ENCODE measurements at regions not wholly inside any gene's neighbourhood (a gene's known extent, or its start where the extent isn't known, plus 50 kb on each side); places are given as distances from the start of the nearest gene placed in this dataset.

DNA sequence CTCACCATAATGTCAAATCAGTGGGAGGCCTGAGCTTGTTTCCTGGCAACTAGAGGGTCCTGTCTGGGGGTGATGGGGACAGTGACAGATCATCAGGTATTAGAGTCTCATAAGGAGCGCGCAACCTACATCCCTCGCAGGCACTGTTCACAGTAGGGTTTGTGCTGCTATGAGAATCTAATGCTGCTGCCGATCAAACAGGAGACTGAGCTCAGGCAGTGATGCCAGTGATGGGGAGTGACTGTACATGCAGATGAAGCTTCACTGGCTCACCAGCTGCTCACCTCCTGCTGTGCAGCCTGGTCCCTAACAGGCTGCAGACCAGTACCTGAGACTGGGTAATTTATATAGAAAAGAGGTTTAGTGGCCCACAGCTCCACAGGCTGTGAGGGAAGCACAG, 147.3 kb downstream of the TTLL2 start:
- TF ChIP-seq, protein P1, sequence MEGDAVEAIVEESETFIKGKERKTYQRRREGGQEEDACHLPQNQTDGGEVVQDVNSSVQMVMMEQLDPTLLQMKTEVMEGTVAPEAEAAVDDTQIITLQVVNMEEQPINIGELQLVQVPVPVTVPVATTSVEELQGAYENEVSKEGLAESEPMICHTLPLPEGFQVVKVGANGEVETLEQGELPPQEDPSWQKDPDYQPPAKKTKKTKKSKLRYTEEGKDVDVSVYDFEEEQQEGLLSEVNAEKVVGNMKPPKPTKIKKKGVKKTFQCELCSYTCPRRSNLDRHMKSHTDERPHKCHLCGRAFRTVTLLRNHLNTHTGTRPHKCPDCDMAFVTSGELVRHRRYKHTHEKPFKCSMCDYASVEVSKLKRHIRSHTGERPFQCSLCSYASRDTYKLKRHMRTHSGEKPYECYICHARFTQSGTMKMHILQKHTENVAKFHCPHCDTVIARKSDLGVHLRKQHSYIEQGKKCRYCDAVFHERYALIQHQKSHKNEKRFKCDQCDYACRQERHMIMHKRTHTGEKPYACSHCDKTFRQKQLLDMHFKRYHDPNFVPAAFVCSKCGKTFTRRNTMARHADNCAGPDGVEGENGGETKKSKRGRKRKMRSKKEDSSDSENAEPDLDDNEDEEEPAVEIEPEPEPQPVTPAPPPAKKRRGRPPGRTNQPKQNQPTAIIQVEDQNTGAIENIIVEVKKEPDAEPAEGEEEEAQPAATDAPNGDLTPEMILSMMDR (IDR thresholded peaks at IDR 0.05): no peak
- Histone ChIP-seq H3K27me3 (peaks cover 0 to 8% (median 0%) of the 10 kb centered on the region in 7 donors), H3K4me1 (peaks cover 0 to 20% (median 11%) of the 10 kb centered on the region in 9 donors), H3K27ac (no peak overlapping the region), H3K36me3 (no peaks in the 10 kb centered on the region), H3K4me3 (no peak overlapping the region), H3K9me3 (no peaks in the 10 kb centered on the region)
- ATAC-seq (no peak), DNase-seq (no peak)
- WGBS, 2 donors: 92 to 93% methylated on average over 4 of the region's 4 CpGs
- intact Hi-C loops (cut with DNase I): no loop called here

DNA sequence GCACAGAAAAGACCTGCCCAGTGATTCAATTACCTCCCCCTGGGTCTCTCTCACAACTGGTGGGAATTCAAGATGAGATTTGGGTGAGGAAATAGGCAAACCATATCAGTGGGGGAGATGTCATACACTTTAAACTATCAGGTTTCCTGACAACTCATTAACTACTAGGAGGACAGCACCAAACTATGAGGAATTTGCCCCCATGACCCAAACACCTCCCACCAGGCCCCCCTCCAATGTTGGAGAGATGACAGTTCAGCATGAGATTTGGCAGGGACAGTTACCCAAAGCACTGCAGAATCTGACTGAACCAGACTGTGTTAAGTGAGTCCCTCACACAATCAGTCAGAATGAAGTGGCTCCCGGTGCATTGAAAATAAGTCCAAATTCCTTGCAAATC, 148.0 kb downstream of the TTLL2 start:
- no peak overlapping the region for H3K4me3 ChIP-seq
- H3K9me3 ChIP-seq: no peaks in the 10 kb centered on the region
- no peak overlapping the region for H3K27ac ChIP-seq
- 39 to 45% methylated on average over 1 of the region's 1 CpG for WGBS, 2 donors
- DNase-seq: no peak
- H3K27me3 ChIP-seq: peaks cover 0 to 12% (median 0%) of the 10 kb centered on the region in 7 donors
- no peak for ATAC-seq
- intact Hi-C loops (cut with DNase I): no loop called here
- peaks cover 0 to 20% (median 11%) of the 10 kb centered on the region in 9 donors for H3K4me1 ChIP-seq
- H3K36me3 ChIP-seq: no peaks in the 10 kb centered on the region
- TF ChIP-seq, protein P1 (IDR thresholded peaks at IDR 0.05): no peak

GRCh38 chr6:167474171-167474570, 149.3 kb downstream of the TTLL2 start:
- ATAC-seq: no peak
- DNase-seq: no peak
- 88 to 89% methylated on average over 8 of the region's 8 CpGs for WGBS, 2 donors
- peaks cover 0 to 17% (median 9%) of the 10 kb centered on the region in 9 donors for H3K4me1 ChIP-seq
- no peak overlapping the region for H3K27ac ChIP-seq
- no peak overlapping the region for H3K4me3 ChIP-seq
- TF ChIP-seq, protein P1 (IDR thresholded peaks at IDR 0.05): no peak
- no peaks in the 10 kb centered on the region for H3K36me3 ChIP-seq
- H3K27me3 ChIP-seq: peaks cover 0 to 12% (median 0%) of the 10 kb centered on the region in 7 donors
- intact Hi-C loops (cut with DNase I): no loop called here
- H3K9me3 ChIP-seq: no peaks in the 10 kb centered on the region

GRCh38 chr6:167474725-167475124, 149.8 kb downstream of the TTLL2 start:
- intact Hi-C loops (cut with DNase I): no loop called here
- H3K4me3 ChIP-seq: no peak overlapping the region
- 87 to 98% methylated on average over 3 of the region's 3 CpGs for WGBS, 2 donors
- no peaks in the 10 kb centered on the region for H3K36me3 ChIP-seq
- H3K27me3 ChIP-seq: peaks cover 0 to 12% (median 0%) of the 10 kb centered on the region in 7 donors
- H3K27ac ChIP-seq: no peak overlapping the region
- no peak for DNase-seq
- peaks cover 0 to 17% (median 9%) of the 10 kb centered on the region in 9 donors for H3K4me1 ChIP-seq
- no peak for ATAC-seq
- H3K9me3 ChIP-seq: no peaks in the 10 kb centered on the region
- TF ChIP-seq, protein P1 (IDR thresholded peaks at IDR 0.05): peak in 1 of 9 donors; percentile 10
